ENCODE measurements at regions not wholly inside any gene's neighbourhood (a gene's known extent, or its start where the extent isn't known, plus 50 kb on each side); places are given as distances from the start of the nearest gene placed in this dataset.

GRCh38 chr7:19056305-19056704 is 61.1 kb downstream of the TWIST1 start:
- TF ChIP-seq, protein P1, sequence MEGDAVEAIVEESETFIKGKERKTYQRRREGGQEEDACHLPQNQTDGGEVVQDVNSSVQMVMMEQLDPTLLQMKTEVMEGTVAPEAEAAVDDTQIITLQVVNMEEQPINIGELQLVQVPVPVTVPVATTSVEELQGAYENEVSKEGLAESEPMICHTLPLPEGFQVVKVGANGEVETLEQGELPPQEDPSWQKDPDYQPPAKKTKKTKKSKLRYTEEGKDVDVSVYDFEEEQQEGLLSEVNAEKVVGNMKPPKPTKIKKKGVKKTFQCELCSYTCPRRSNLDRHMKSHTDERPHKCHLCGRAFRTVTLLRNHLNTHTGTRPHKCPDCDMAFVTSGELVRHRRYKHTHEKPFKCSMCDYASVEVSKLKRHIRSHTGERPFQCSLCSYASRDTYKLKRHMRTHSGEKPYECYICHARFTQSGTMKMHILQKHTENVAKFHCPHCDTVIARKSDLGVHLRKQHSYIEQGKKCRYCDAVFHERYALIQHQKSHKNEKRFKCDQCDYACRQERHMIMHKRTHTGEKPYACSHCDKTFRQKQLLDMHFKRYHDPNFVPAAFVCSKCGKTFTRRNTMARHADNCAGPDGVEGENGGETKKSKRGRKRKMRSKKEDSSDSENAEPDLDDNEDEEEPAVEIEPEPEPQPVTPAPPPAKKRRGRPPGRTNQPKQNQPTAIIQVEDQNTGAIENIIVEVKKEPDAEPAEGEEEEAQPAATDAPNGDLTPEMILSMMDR (IDR thresholded peaks at IDR 0.05): no peak
- TF ChIP-seq ZNF232 (CRISPR knock-in tag; IDR thresholded peaks at IDR 0.05) (no peak), ZNF416 (CRISPR knock-in tag; IDR thresholded peaks at IDR 0.05) (no peak), ATF2 (CRISPR knock-in tag; IDR thresholded peaks at IDR 0.05; ENCODE audit: borderline replicate concordance, low read depth) (no peak), NFATC4 (CRISPR knock-in tag; IDR thresholded peaks at IDR 0.05) (no peak)
- TF ChIP-seq, protein P2, sequence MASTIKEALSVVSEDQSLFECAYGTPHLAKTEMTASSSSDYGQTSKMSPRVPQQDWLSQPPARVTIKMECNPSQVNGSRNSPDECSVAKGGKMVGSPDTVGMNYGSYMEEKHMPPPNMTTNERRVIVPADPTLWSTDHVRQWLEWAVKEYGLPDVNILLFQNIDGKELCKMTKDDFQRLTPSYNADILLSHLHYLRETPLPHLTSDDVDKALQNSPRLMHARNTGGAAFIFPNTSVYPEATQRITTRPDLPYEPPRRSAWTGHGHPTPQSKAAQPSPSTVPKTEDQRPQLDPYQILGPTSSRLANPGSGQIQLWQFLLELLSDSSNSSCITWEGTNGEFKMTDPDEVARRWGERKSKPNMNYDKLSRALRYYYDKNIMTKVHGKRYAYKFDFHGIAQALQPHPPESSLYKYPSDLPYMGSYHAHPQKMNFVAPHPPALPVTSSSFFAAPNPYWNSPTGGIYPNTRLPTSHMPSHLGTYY (CRISPR knock-in tag; IDR thresholded peaks at IDR 0.05): no peak
- TF ChIP-seq, protein P3, sequence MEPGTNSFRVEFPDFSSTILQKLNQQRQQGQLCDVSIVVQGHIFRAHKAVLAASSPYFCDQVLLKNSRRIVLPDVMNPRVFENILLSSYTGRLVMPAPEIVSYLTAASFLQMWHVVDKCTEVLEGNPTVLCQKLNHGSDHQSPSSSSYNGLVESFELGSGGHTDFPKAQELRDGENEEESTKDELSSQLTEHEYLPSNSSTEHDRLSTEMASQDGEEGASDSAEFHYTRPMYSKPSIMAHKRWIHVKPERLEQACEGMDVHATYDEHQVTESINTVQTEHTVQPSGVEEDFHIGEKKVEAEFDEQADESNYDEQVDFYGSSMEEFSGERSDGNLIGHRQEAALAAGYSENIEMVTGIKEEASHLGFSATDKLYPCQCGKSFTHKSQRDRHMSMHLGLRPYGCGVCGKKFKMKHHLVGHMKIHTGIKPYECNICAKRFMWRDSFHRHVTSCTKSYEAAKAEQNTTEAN (CRISPR knock-in tag; IDR thresholded peaks at IDR 0.05): no peak

All from WTC11 (cell line).